ENCODE measurements at regions not wholly inside any gene's neighbourhood (a gene's known extent, or its start where the extent isn't known, plus 50 kb on each side); places are given as distances from the start of the nearest gene placed in this dataset.
A peak's percentile ranks its signal among the peaks of the same experiment; 100 is the strongest.

DNA sequence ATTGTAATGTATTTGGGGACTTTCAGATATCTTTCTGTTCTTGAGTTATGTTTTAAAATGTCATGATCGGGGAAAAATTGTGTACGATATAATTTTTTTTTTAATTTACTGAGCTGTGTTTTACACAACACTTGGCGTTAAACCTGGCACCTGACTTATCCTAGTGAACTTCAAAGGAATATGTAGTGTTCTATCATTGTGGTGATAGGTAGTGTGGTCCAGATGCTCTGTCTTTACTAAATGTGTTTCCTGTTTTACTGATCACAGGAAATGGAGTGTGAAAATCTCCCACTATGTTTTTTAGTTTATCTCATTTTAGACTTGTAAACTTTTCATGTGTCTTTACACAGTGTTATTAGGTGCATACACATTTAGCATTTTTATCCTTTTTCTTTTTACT is 98.0 kb downstream of the SLC5A7 start:
- Histone ChIP-seq H3K27ac (ENCODE audit: low read depth in 1 of 2, low read length in 1 of 2) (no peak overlapping the region), H3K27me3 (ENCODE audit: control insufficient read depth in 2 of 2, insufficient read depth in 1 of 2, low read length in 1 of 2) (no peaks in the 10 kb centered on the region), H3K4me1 (ENCODE audit: control insufficient read depth in 2 of 2, insufficient read depth in 2 of 2, low read length in 2 of 2) (no peaks in the 10 kb centered on the region), H3K4me3 (ENCODE audit: low read length in 2 of 2) (no peak overlapping the region), H3K36me3 (ENCODE audit: control insufficient read depth in 2 of 2, insufficient read depth in 2 of 2, low read length in 1 of 2) (no peaks in the 10 kb centered on the region), H3K9me3 (ENCODE audit: control insufficient read depth in 2 of 2, insufficient read depth in 1 of 2, low read length in 1 of 2) (peaks cover 0 to 3% of the 10 kb centered on the region in 2 donors)
- 9% methylated on average over 3 of the region's 3 CpGs for WGBS
- peak in 1 of 9 donors; percentile 10 for DNase-seq (ENCODE audit: low read depth in 6 of 9, low spot score in 9 of 9)

DNA sequence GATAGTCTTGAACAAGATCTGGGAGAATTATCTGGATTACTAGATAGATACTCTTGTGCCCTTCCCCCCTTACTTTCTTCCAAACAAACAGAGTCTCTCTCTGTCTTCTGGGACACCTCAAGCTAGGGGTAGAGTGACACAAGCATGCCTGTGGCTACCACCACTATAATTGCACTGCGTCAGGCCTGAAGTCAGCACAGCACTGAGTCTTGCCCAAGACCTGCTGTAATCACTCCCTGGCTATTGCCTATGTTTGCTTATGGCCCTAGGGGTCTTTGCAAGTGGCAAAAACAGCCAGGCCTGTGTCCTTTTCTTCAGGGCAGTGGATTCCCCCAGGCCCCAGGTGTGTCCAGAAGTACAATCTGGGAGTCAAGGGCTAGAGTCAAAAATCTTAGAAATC is 106.6 kb downstream of the SLC5A7 start:
- H3K27me3 ChIP-seq (ENCODE audit: control insufficient read depth in 2 of 2, insufficient read depth in 1 of 2, low read length in 1 of 2): no peaks in the 10 kb centered on the region
- no peaks in the 10 kb centered on the region for H3K4me1 ChIP-seq (ENCODE audit: control insufficient read depth in 2 of 2, insufficient read depth in 2 of 2, low read length in 2 of 2)
- WGBS: 96% methylated on average over 1 of the region's 1 CpG
- no peaks in the 10 kb centered on the region for H3K36me3 ChIP-seq (ENCODE audit: control insufficient read depth in 2 of 2, insufficient read depth in 2 of 2, low read length in 1 of 2)
- no peak overlapping the region for H3K27ac ChIP-seq (ENCODE audit: low read depth in 1 of 2, low read length in 1 of 2)
- no peak overlapping the region for H3K4me3 ChIP-seq (ENCODE audit: low read length in 2 of 2)
- no peak for DNase-seq (ENCODE audit: low read depth in 6 of 9, low spot score in 9 of 9)
- peaks cover 0 to 3% of the 10 kb centered on the region in 2 donors for H3K9me3 ChIP-seq (ENCODE audit: control insufficient read depth in 2 of 2, insufficient read depth in 1 of 2, low read length in 1 of 2)

DNA sequence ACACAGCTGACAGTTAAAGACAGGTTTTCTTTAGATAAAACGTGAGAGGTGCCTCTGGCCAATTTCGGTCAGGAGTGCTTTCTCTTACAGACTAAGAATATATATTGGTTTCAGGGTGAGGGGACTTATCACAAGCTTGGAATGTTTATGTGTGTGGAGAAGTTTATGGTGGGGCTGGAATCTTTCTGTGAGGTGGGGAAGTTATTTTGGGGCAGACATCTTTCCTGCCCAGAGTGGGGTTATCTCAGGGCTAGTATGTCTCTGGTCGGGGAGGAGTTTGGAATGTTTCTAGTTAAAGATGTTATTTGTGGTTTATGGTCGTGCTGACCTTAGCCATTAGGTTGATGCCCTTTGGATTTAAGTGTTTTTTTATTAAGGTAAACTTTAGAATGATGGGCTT is 115.2 kb downstream of the SLC5A7 start:
- Histone ChIP-seq H3K4me3 (ENCODE audit: low read length in 2 of 2) (no peak overlapping the region), H3K36me3 (ENCODE audit: control insufficient read depth in 2 of 2, insufficient read depth in 2 of 2, low read length in 1 of 2) (no peaks in the 10 kb centered on the region), H3K27ac (ENCODE audit: low read depth in 1 of 2, low read length in 1 of 2) (no peak overlapping the region), H3K9me3 (ENCODE audit: control insufficient read depth in 2 of 2, insufficient read depth in 1 of 2, low read length in 1 of 2) (no peaks in the 10 kb centered on the region), H3K27me3 (ENCODE audit: control insufficient read depth in 2 of 2, insufficient read depth in 1 of 2, low read length in 1 of 2) (no peaks in the 10 kb centered on the region), H3K4me1 (ENCODE audit: control insufficient read depth in 2 of 2, insufficient read depth in 2 of 2, low read length in 2 of 2) (no peaks in the 10 kb centered on the region)
- DNase-seq (ENCODE audit: low read depth in 6 of 9, low spot score in 9 of 9): no peak
- 89% methylated on average over 4 of the region's 4 CpGs for WGBS

DNA sequence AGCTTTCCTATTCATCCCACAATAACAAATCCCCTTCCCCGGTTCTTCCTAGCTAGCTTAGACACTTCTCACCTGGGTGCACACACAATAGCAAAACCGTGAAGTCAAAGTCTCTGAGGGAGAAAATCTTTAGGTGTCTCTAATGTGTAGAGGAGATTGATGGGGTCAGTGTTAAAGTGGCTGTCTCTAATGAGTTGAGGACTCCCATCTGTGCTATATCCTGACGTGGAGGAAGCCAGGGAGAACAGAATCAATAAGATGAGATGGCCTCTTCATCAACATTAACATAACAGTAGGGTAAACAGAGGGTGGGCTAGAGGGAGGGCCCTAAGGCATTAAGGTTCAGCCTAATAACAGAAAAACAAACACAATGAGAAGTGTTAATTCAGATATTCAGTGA is 120.4 kb downstream of the SLC5A7 start:
- H3K4me1 ChIP-seq (ENCODE audit: control insufficient read depth in 2 of 2, insufficient read depth in 2 of 2, low read length in 2 of 2): no peaks in the 10 kb centered on the region
- no peaks in the 10 kb centered on the region for H3K27me3 ChIP-seq (ENCODE audit: control insufficient read depth in 2 of 2, insufficient read depth in 1 of 2, low read length in 1 of 2)
- no peak overlapping the region for H3K27ac ChIP-seq (ENCODE audit: low read depth in 1 of 2, low read length in 1 of 2)
- H3K36me3 ChIP-seq (ENCODE audit: control insufficient read depth in 2 of 2, insufficient read depth in 2 of 2, low read length in 1 of 2): no peaks in the 10 kb centered on the region
- no peak for DNase-seq (ENCODE audit: low read depth in 6 of 9, low spot score in 9 of 9)
- no peak overlapping the region for H3K4me3 ChIP-seq (ENCODE audit: low read length in 2 of 2)
- 74% methylated on average over 3 of the region's 3 CpGs for WGBS
- no peaks in the 10 kb centered on the region for H3K9me3 ChIP-seq (ENCODE audit: control insufficient read depth in 2 of 2, insufficient read depth in 1 of 2, low read length in 1 of 2)

DNA sequence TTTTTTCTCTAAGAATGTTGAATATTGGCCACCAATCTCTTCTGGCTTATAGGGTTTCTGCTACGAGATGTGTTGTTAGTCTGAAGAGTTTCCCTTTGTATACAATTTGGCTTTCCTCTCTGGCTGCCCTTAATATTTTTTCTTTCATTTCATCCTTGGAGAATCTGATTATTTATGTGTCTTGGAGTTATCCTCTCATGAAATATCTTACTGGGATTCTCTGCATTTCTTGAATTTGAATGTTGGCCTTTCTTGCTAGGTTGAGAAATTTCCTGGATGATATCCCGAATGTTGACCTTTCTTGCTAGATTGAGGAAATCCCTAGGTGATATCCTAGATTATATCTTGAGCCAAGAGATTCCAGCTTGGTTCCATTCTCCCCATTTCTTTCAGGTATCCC is 125.6 kb downstream of the SLC5A7 start:
- H3K27me3 ChIP-seq (ENCODE audit: control insufficient read depth in 2 of 2, insufficient read depth in 1 of 2, low read length in 1 of 2): no peaks in the 10 kb centered on the region
- H3K27ac ChIP-seq (ENCODE audit: low read depth in 1 of 2, low read length in 1 of 2): no peak overlapping the region
- 98% methylated on average over 2 of the region's 2 CpGs for WGBS
- no peak overlapping the region for H3K4me3 ChIP-seq (ENCODE audit: low read length in 2 of 2)
- H3K4me1 ChIP-seq (ENCODE audit: control insufficient read depth in 2 of 2, insufficient read depth in 2 of 2, low read length in 2 of 2): no peaks in the 10 kb centered on the region
- H3K9me3 ChIP-seq (ENCODE audit: control insufficient read depth in 2 of 2, insufficient read depth in 1 of 2, low read length in 1 of 2): no peaks in the 10 kb centered on the region
- DNase-seq (ENCODE audit: low read depth in 6 of 9, low spot score in 9 of 9): no peak
- no peaks in the 10 kb centered on the region for H3K36me3 ChIP-seq (ENCODE audit: control insufficient read depth in 2 of 2, insufficient read depth in 2 of 2, low read length in 1 of 2)

DNA sequence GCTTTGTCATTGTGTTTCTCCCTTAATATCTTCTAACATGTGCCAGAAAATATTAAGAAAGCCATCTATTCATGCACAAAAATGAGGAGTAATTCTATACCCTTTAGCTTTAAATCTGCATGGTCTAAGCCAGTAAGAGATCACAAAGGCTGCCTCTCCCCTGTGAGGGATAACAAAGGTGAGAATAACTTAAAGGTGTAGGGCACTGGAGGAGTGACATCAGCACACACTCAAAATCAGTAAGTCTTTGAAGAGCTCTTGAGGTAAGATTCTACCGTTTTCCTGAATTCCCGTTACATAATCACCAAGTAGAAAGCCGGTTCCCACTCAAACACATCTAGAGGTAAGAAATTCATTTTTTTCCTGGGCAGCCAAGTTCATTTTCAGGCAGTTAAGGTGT is 123.9 kb upstream of the SULT1C3 start:
- no peaks in the 10 kb centered on the region for H3K4me1 ChIP-seq (ENCODE audit: control insufficient read depth in 2 of 2, insufficient read depth in 2 of 2, low read length in 2 of 2)
- H3K9me3 ChIP-seq (ENCODE audit: control insufficient read depth in 2 of 2, insufficient read depth in 1 of 2, low read length in 1 of 2): no peaks in the 10 kb centered on the region
- no peak for DNase-seq (ENCODE audit: low read depth in 6 of 9, low spot score in 9 of 9)
- no peak overlapping the region for H3K27ac ChIP-seq (ENCODE audit: low read depth in 1 of 2, low read length in 1 of 2)
- no peaks in the 10 kb centered on the region for H3K36me3 ChIP-seq (ENCODE audit: control insufficient read depth in 2 of 2, insufficient read depth in 2 of 2, low read length in 1 of 2)
- no peak overlapping the region for H3K4me3 ChIP-seq (ENCODE audit: low read length in 2 of 2)
- H3K27me3 ChIP-seq (ENCODE audit: control insufficient read depth in 2 of 2, insufficient read depth in 1 of 2, low read length in 1 of 2): no peaks in the 10 kb centered on the region
- 94% methylated on average over 3 of the region's 3 CpGs for WGBS

DNA sequence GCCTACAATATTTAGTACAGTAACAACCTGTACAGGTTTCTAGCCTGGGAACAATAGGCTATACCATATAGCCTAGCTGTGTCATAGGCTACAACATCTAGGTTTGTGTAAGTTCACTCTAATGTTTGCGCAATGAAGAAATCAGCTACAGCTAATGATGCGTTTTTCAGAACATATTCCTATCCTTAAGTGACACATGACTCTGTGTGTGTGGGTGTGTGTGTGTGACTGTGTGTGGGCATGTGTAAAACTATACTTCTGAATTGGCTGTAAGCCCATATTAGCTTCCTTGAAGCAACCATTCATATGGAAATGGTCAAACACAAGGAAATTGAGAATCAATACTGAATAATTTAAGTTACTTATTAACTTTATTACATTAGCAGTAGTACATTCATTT is 120.8 kb upstream of the SULT1C3 start:
- no peaks in the 10 kb centered on the region for H3K4me1 ChIP-seq (ENCODE audit: control insufficient read depth in 2 of 2, insufficient read depth in 2 of 2, low read length in 2 of 2)
- no peak overlapping the region for H3K4me3 ChIP-seq (ENCODE audit: low read length in 2 of 2)
- no peaks in the 10 kb centered on the region for H3K27me3 ChIP-seq (ENCODE audit: control insufficient read depth in 2 of 2, insufficient read depth in 1 of 2, low read length in 1 of 2)
- DNase-seq (ENCODE audit: low read depth in 6 of 9, low spot score in 9 of 9): no peak
- H3K27ac ChIP-seq (ENCODE audit: low read depth in 1 of 2, low read length in 1 of 2): no peak overlapping the region
- 91% methylated on average over 2 of the region's 2 CpGs for WGBS
- H3K36me3 ChIP-seq (ENCODE audit: control insufficient read depth in 2 of 2, insufficient read depth in 2 of 2, low read length in 1 of 2): no peaks in the 10 kb centered on the region
- H3K9me3 ChIP-seq (ENCODE audit: control insufficient read depth in 2 of 2, insufficient read depth in 1 of 2, low read length in 1 of 2): no peaks in the 10 kb centered on the region

DNA sequence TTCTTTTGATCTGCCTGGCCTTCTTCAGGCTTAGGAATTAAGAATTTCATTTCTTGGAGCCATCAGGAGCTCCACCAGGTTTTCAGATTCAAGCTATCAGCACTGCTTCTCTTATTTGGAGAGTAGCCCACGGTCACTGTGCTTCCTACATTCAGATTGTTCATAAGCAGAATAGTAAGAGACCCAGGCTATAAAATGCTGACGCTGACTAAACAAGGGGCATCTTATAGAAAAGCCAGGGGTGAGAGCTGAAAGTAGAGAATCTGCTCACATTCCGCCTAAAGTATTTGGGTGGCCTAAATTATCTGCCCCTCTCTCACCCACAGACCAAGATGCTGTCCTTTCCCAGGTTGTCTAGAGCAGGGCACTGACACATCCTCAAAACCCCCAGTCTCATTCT is 120.3 kb upstream of the SULT1C3 start:
- Histone ChIP-seq H3K4me1 (ENCODE audit: control insufficient read depth in 2 of 2, insufficient read depth in 2 of 2, low read length in 2 of 2) (no peaks in the 10 kb centered on the region), H3K27ac (ENCODE audit: low read depth in 1 of 2, low read length in 1 of 2) (no peak overlapping the region), H3K27me3 (ENCODE audit: control insufficient read depth in 2 of 2, insufficient read depth in 1 of 2, low read length in 1 of 2) (no peaks in the 10 kb centered on the region), H3K4me3 (ENCODE audit: low read length in 2 of 2) (no peak overlapping the region), H3K36me3 (ENCODE audit: control insufficient read depth in 2 of 2, insufficient read depth in 2 of 2, low read length in 1 of 2) (no peaks in the 10 kb centered on the region), H3K9me3 (ENCODE audit: control insufficient read depth in 2 of 2, insufficient read depth in 1 of 2, low read length in 1 of 2) (no peaks in the 10 kb centered on the region)
- 93% methylated on average over 3 of the region's 3 CpGs for WGBS
- DNase-seq (ENCODE audit: low read depth in 6 of 9, low spot score in 9 of 9): no peak

DNA sequence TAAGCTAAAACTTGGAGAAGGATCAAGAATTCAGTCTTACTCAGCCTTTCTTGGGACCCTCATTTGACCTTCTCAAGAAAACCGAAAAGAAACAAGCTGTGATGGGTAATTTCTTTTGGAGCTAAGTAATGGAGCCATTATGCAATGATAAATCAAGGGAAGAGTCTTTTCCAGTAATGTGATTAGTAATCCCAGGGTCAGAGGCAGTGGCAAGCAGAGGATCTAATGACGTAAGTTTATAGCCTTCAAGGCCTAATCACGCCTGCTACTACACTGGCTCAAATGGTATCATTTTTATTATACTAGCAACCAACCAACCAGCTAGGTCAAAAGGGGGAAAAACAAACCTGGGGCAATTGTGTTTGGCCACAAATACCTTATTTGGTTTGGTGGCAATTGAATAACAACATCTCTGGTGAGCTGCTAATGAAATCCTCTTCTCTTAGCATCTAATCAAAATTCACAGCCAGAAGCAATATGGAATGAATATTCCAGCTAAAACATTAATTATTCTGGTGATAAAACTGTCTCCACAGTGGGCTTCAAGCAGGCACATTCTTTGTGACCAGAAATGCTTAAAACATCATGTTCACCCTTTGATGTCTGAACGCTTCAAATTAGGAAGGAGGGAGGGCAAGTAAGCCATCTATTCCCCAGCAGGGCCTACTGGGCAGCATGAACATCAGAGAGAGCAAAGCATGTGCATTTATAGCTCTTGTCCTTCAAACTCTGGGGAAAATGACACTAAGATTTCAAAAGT is 114.9 kb upstream of the SULT1C3 start:
- Histone ChIP-seq H3K9me3 (ENCODE audit: control insufficient read depth in 2 of 2, insufficient read depth in 1 of 2, low read length in 1 of 2) (no peaks in the 10 kb centered on the region), H3K4me3 (ENCODE audit: low read length in 2 of 2) (no peak overlapping the region), H3K27me3 (ENCODE audit: control insufficient read depth in 2 of 2, insufficient read depth in 1 of 2, low read length in 1 of 2) (no peaks in the 10 kb centered on the region), H3K27ac (ENCODE audit: low read depth in 1 of 2, low read length in 1 of 2) (no peak overlapping the region), H3K4me1 (ENCODE audit: control insufficient read depth in 2 of 2, insufficient read depth in 2 of 2, low read length in 2 of 2) (no peaks in the 10 kb centered on the region), H3K36me3 (ENCODE audit: control insufficient read depth in 2 of 2, insufficient read depth in 2 of 2, low read length in 1 of 2) (no peaks in the 10 kb centered on the region)
- 95% methylated on average over 4 of the region's 4 CpGs for WGBS
- DNase-seq (ENCODE audit: low read depth in 6 of 9, low spot score in 9 of 9): no peak
